ENCODE measurements at regions not wholly inside any gene's neighbourhood (a gene's known extent, or its start where the extent isn't known, plus 50 kb on each side); places are given as distances from the start of the nearest gene placed in this dataset.

GRCh38 chr11:109237636-109238035 lies 184.4 kb upstream of the C11orf87 start:
- DNase-seq (ENCODE audit: low read depth in 1 of 2, low spot score in 2 of 2) (no peak), FAIRE-seq (no peak)
- CTCF ChIA-PET (ENCODE audit: partially characterized antibody), result no interaction called here
- no peak for TF ChIP-seq SRF (IDR thresholded peaks at IDR 0.05; ENCODE audit: low read depth, low read length)
- TF ChIP-seq EZH2 (IDR thresholded peaks at IDR 0.05; ENCODE audit: low read depth, low read length, severe bottlenecking), result no peak
- TF ChIP-seq RAD21 (IDR thresholded peaks at IDR 0.05 in 1 of 2, conservative IDR thresholded peaks at IDR 0.05 in 1 of 2; ENCODE audit: low read depth in 2 of 2, low read length in 2 of 2), result no peak
- no peak for TF ChIP-seq KDM5A (IDR thresholded peaks at IDR 0.05; ENCODE audit: low read length)
- TF ChIP-seq RXRA (IDR thresholded peaks at IDR 0.05; ENCODE audit: insufficient read depth, low read depth, low read length), result no peak
- TF ChIP-seq SIRT6 (IDR thresholded peaks at IDR 0.05; ENCODE audit: low read length), result no peak
- TF ChIP-seq GABPA (IDR thresholded peaks at IDR 0.05; ENCODE audit: borderline replicate concordance, insufficient read depth, low read length), result no peak
- no peak for TF ChIP-seq BRCA1 (IDR thresholded peaks at IDR 0.05; ENCODE audit: low read depth, low read length)
- no peak for TF ChIP-seq SP1 (IDR thresholded peaks at IDR 0.05; ENCODE audit: low read depth, low read length)
- no peak for TF ChIP-seq ASH2L (IDR thresholded peaks at IDR 0.05; ENCODE audit: low read length)
- TF ChIP-seq CEBPB (IDR thresholded peaks at IDR 0.05; ENCODE audit: low read depth, low read length), result no peak
- no peak for TF ChIP-seq KDM4A (IDR thresholded peaks at IDR 0.05; ENCODE audit: low read depth, low read length, severe bottlenecking)
- no peak for TF ChIP-seq POU5F1 (IDR thresholded peaks at IDR 0.05; ENCODE audit: low read depth, low read length)
- TF ChIP-seq HDAC2 (IDR thresholded peaks at IDR 0.05; ENCODE audit: borderline replicate concordance in 1 of 2, low read depth in 2 of 2, low read length in 2 of 2), result no peak
- no peak for TF ChIP-seq SUZ12 (IDR thresholded peaks at IDR 0.05; ENCODE audit: low read length)
- TF ChIP-seq PHF8 (conservative IDR thresholded peaks at IDR 0.05; ENCODE audit: low read depth, low read length), result no peak
- no peak for TF ChIP-seq TBP (IDR thresholded peaks at IDR 0.05; ENCODE audit: low read depth, low read length)

More at GRCh38 chr11:109237636-109238035, 184.4 kb upstream of the C11orf87 start:
- no peak overlapping the region for H3K4me2 ChIP-seq (ENCODE audit: insufficient read depth in 1 of 2, low read depth in 2 of 2, low read length in 2 of 2)
- H3K9me3 ChIP-seq (ENCODE audit: insufficient read depth in 2 of 2, low read depth in 1 of 2, low read length in 1 of 2), result no peaks in the 10 kb centered on the region
- H4K8ac ChIP-seq (ENCODE audit: extremely low read depth, insufficient read depth, low read length), result no peak overlapping the region
- no peak overlapping the region for H2AFZ ChIP-seq (ENCODE audit: low read length)
- no peak overlapping the region for H2BK15ac ChIP-seq (ENCODE audit: low read length)
- H3K23me2 ChIP-seq (ENCODE audit: low read depth, low read length), result no peaks in the 10 kb centered on the region
- no peaks in the 10 kb centered on the region for H3K4me1 ChIP-seq (replicated peaks in 1 of 4; ENCODE audit: control insufficient read depth in 3 of 4, insufficient read depth in 4 of 4, low read length in 3 of 4)
- H4K5ac ChIP-seq (ENCODE audit: insufficient read length, low read depth, low read length), result no peak overlapping the region
- no peak overlapping the region for H4K91ac ChIP-seq (replicated peaks; ENCODE audit: insufficient read length, low read length)
- H2AK5ac ChIP-seq (ENCODE audit: low read depth, low read length), result no peak overlapping the region
- H2BK12ac ChIP-seq (ENCODE audit: low read depth, low read length), result no peak overlapping the region
- no peaks in the 10 kb centered on the region for H4K20me1 ChIP-seq (replicated peaks in 1 of 2; ENCODE audit: control insufficient read depth in 1 of 2, insufficient read depth in 2 of 2, low read length in 2 of 2)
- no peaks in the 10 kb centered on the region for H3K27me3 ChIP-seq (replicated peaks in 1 of 4; ENCODE audit: control insufficient read depth in 3 of 4, extremely low read depth in 1 of 4, insufficient read depth in 3 of 4, low read length in 3 of 4)
- no peak overlapping the region for H2BK5ac ChIP-seq (ENCODE audit: low read depth, low read length)
- H3K27ac ChIP-seq (ENCODE audit: low read depth, low read length), result no peak overlapping the region
- no peaks in the 10 kb centered on the region for H3K79me2 ChIP-seq (ENCODE audit: control insufficient read depth in 1 of 2, insufficient read depth in 2 of 2, low read length in 2 of 2)
- no peak overlapping the region for H3K4ac ChIP-seq (replicated peaks; ENCODE audit: insufficient read length, low read depth, low read length)
- no peak overlapping the region for H3K18ac ChIP-seq (ENCODE audit: extremely low read depth, low read length)
- H3K56ac ChIP-seq (replicated peaks; ENCODE audit: insufficient read length, low read depth, low read length), result no peak overlapping the region
- no peak overlapping the region for H3K14ac ChIP-seq (ENCODE audit: insufficient read length)
- H3K36me3 ChIP-seq (ENCODE audit: control insufficient read depth in 2 of 4, insufficient read depth in 4 of 4, low read length in 3 of 4), result no peaks in the 10 kb centered on the region
- H3K4me3 ChIP-seq (ENCODE audit: extremely low read depth in 1 of 4, insufficient read depth in 2 of 4, low read depth in 3 of 4, low read length in 4 of 4), result no peak overlapping the region
- no peak overlapping the region for H3K23ac ChIP-seq (ENCODE audit: insufficient read length)
- H2BK20ac ChIP-seq (ENCODE audit: low read length), result no peak overlapping the region
- H2BK120ac ChIP-seq (replicated peaks; ENCODE audit: low read depth, low read length), result no peak overlapping the region
- POLR2A ChIA-PET (ENCODE audit: partially characterized antibody), result no interaction called here
- no peak overlapping the region for H3K9ac ChIP-seq (replicated peaks in 1 of 4; ENCODE audit: extremely low read depth in 1 of 4, low read depth in 3 of 4, low read length in 3 of 4)
- no peaks in the 10 kb centered on the region for H3K79me1 ChIP-seq (ENCODE audit: low read depth, low read length)
